Body of pancreas (tissue), 4 donors: ENCODE measurements at regions not wholly inside any gene's neighbourhood (a gene's known extent, or its start where the extent isn't known, plus 50 kb on each side); places are given as distances from the start of the nearest gene placed in this dataset.

Source experiments
- POLR2A ChIP-seq, 3 donors: fragments of 450-650 bp; IDR thresholded peaks; one replicate each; pipeline ENCODE4 v1.6.1; 2016; ENCODE audit warnings: antibody characterized with exemption in 3 of 3, mild to moderate bottlenecking in 2 of 3
- TF ChIP-seq, protein P1 (sequence below), 7 experiments: fragments of 450-650 bp in 4 of 7; fragments of 200-600 bp in 3 of 7; sonication (generic) in 3 of 7; IDR thresholded peaks; one replicate each; pipeline ENCODE4 v1.5.1; 2016 to 2019; ENCODE audit warnings: antibody characterized with exemption in 7 of 7

DNA sequence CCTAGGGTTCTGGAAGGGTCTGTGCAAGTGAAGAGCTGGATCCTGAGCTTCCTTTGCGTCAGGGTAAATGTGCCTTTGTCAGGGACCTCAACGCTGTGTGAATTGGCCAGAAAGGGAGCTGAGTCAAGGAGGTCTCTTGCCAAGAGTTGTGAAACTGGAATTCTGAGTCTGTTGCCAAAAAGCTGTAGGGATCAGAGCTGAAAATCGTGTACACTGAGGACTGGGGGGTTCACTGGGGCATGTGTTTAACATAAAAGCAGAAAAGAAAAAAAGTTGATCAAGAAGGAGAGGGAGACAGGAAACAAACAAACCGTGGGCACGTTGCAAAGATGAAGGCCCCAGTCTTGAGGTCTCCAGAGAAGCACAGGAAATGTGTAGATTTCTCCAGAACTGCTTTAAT is 1081.5 kb downstream of the VRK1 start:
- TF ChIP-seq, protein P1, sequence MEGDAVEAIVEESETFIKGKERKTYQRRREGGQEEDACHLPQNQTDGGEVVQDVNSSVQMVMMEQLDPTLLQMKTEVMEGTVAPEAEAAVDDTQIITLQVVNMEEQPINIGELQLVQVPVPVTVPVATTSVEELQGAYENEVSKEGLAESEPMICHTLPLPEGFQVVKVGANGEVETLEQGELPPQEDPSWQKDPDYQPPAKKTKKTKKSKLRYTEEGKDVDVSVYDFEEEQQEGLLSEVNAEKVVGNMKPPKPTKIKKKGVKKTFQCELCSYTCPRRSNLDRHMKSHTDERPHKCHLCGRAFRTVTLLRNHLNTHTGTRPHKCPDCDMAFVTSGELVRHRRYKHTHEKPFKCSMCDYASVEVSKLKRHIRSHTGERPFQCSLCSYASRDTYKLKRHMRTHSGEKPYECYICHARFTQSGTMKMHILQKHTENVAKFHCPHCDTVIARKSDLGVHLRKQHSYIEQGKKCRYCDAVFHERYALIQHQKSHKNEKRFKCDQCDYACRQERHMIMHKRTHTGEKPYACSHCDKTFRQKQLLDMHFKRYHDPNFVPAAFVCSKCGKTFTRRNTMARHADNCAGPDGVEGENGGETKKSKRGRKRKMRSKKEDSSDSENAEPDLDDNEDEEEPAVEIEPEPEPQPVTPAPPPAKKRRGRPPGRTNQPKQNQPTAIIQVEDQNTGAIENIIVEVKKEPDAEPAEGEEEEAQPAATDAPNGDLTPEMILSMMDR (IDR thresholded peaks at IDR 0.05): no peak
- no peak for TF ChIP-seq POLR2A (IDR thresholded peaks at IDR 0.05)
